ENCODE measurements at regions not wholly inside any gene's neighbourhood (a gene's known extent, or its start where the extent isn't known, plus 50 kb on each side); places are given as distances from the start of the nearest gene placed in this dataset.

GRCh38 chr2:18824325-18824790, 235.0 kb upstream of the NT5C1B start:
- Histone ChIP-seq H3K9me2 (ENCODE audit: insufficient read depth, low read length) (no peaks in the 10 kb centered on the region), H3F3A (ENCODE audit: insufficient read depth, low read length, poor library complexity, severe bottlenecking) (no peaks in the 10 kb centered on the region), H2AFZ (ENCODE audit: low read depth, low read length) (no peak overlapping the region), H3K36me3 (ENCODE audit: insufficient read depth, low read length) (no peaks in the 10 kb centered on the region), H3K27me3 (ENCODE audit: insufficient read depth, low read depth, low read length) (no peaks in the 10 kb centered on the region), H3K4me2 (ENCODE audit: low read length) (no peak overlapping the region), H3K79me2 (replicated peaks; ENCODE audit: insufficient read depth, low read length) (no peaks in the 10 kb centered on the region), H4K20me1 (ENCODE audit: insufficient read depth) (no peaks in the 10 kb centered on the region), H3K9ac (ENCODE audit: low read length) (no peak overlapping the region), H3K27ac (ENCODE audit: low read length) (no peak overlapping the region), H3K4me3 (ENCODE audit: low read length) (no peak overlapping the region), H3K9me3 (ENCODE audit: low read length) (no peaks in the 10 kb centered on the region)
- TF ChIP-seq EP300 (conservative IDR thresholded peaks at IDR 0.05; ENCODE audit: poor library complexity, severe bottlenecking) (no peak), POLR2AphosphoS5 (IDR thresholded peaks at IDR 0.05) (no peak), RAD21 (conservative IDR thresholded peaks at IDR 0.05) (no peak), CTCF (IDR thresholded peaks at IDR 0.05; ENCODE audit: poor library complexity, severe bottlenecking) (no peak), REST (IDR thresholded peaks at IDR 0.05; ENCODE audit: borderline replicate concordance) (no peak), EZH2 (IDR thresholded peaks at IDR 0.05; ENCODE audit: borderline replicate concordance, insufficient read depth, low read length, poor library complexity, severe bottlenecking) (no peak), TAF1 (IDR thresholded peaks at IDR 0.05; ENCODE audit: low read depth) (no peak), SMC3 (conservative IDR thresholded peaks at IDR 0.05; ENCODE audit: poor library complexity) (no peak), MXI1 (conservative IDR thresholded peaks at IDR 0.05; ENCODE audit: poor library complexity, severe bottlenecking) (no peak)

GRCh38 chr2:18821431-18821830, 232.1 kb upstream of the NT5C1B start:
- H3K9me3 ChIP-seq (ENCODE audit: low read length): no peaks in the 10 kb centered on the region
- H3K9me2 ChIP-seq (ENCODE audit: insufficient read depth, low read length): no peaks in the 10 kb centered on the region
- H3K27me3 ChIP-seq (ENCODE audit: insufficient read depth, low read depth, low read length): no peaks in the 10 kb centered on the region
- no peak overlapping the region for H2AFZ ChIP-seq (ENCODE audit: low read depth, low read length)
- no peaks in the 10 kb centered on the region for H3F3A ChIP-seq (ENCODE audit: insufficient read depth, low read length, poor library complexity, severe bottlenecking)
- no peak for TF ChIP-seq CTCF (IDR thresholded peaks at IDR 0.05; ENCODE audit: poor library complexity, severe bottlenecking)
- no peak for TF ChIP-seq EP300 (conservative IDR thresholded peaks at IDR 0.05; ENCODE audit: poor library complexity, severe bottlenecking)
- no peak for TF ChIP-seq REST (IDR thresholded peaks at IDR 0.05; ENCODE audit: borderline replicate concordance)
- no peak for TF ChIP-seq MXI1 (conservative IDR thresholded peaks at IDR 0.05; ENCODE audit: poor library complexity, severe bottlenecking)
- TF ChIP-seq SMC3 (conservative IDR thresholded peaks at IDR 0.05; ENCODE audit: poor library complexity): no peak
- TF ChIP-seq POLR2AphosphoS5 (IDR thresholded peaks at IDR 0.05): no peak
- no peak for TF ChIP-seq RAD21 (conservative IDR thresholded peaks at IDR 0.05)
- no peak for TF ChIP-seq EZH2 (IDR thresholded peaks at IDR 0.05; ENCODE audit: borderline replicate concordance, insufficient read depth, low read length, poor library complexity, severe bottlenecking)
- no peak for TF ChIP-seq TAF1 (IDR thresholded peaks at IDR 0.05; ENCODE audit: low read depth)
- H3K4me2 ChIP-seq (ENCODE audit: low read length): no peak overlapping the region
- no peak overlapping the region for H3K4me3 ChIP-seq (ENCODE audit: low read length)
- H3K79me2 ChIP-seq (replicated peaks; ENCODE audit: insufficient read depth, low read length): no peaks in the 10 kb centered on the region
- H3K36me3 ChIP-seq (ENCODE audit: insufficient read depth, low read length): no peaks in the 10 kb centered on the region
- H4K20me1 ChIP-seq (ENCODE audit: insufficient read depth): no peaks in the 10 kb centered on the region
- H3K9ac ChIP-seq (ENCODE audit: low read length): no peak overlapping the region
- no peak overlapping the region for H3K27ac ChIP-seq (ENCODE audit: low read length)

Measured in neural cell (in vitro differentiated cells).